Omental fat pad (tissue), 3 donors: ENCODE measurements at regions not wholly inside any gene's neighbourhood (a gene's known extent, or its start where the extent isn't known, plus 50 kb on each side); places are given as distances from the start of the nearest gene placed in this dataset.

Experiments
- ATAC-seq: fragments of 150-250 bp; one replicate; pipeline ENCODE4 v1.9.1; 2016; ENCODE audit warnings: mild to moderate bottlenecking, moderate library complexity; ENCODE audit not compliant: low FRiP score
- DNase-seq: peaks from one replicate; pipeline ENCODE4 v3.0.0-alpha.2; 2019; ENCODE audit warnings: low spot score
- TF ChIP-seq, protein P1 (sequence below), 3 donors: fragments of 450-650 bp; IDR thresholded peaks; one replicate each; pipeline ENCODE4 v1.5.1; 2016 to 2017; ENCODE audit warnings: antibody characterized with exemption in 3 of 3, mild to moderate bottlenecking in 3 of 3, moderate library complexity in 2 of 3

DNA sequence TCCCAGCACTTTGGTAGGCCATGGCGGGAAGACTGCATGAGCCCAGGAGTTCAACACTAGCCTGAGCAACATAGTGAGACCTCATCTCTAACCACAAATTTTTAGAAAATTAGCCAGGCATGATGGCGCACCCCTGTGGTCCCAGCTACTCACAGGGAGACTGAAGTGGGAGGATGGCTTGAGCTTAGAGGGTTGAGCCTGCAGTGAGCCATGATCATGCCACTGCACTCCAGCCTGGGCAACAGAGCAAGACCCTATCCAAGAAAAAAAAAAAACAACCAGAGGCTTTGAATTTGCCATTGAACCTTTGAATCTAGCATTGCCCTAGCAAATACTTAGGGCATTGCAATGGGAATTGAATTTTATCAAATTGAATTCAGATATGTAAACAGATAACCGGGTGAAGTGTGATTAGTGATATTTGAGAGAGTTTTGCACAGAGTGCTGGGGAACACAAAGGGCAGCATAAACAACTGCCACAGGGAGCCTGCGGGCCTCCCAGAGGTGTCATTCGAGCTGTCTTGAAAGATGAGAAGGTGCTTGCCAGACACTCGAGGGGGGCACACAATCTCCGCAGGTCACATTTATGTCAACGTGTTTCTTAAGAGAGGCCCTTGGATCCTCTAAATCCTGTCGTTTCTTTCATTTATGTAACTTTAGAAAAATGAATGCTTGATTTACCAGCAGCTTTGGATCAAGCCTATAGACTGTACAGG is 200.3 kb downstream of the AASDH start:
- DNase-seq (no peak), ATAC-seq (no peak)
- TF ChIP-seq, protein P1, sequence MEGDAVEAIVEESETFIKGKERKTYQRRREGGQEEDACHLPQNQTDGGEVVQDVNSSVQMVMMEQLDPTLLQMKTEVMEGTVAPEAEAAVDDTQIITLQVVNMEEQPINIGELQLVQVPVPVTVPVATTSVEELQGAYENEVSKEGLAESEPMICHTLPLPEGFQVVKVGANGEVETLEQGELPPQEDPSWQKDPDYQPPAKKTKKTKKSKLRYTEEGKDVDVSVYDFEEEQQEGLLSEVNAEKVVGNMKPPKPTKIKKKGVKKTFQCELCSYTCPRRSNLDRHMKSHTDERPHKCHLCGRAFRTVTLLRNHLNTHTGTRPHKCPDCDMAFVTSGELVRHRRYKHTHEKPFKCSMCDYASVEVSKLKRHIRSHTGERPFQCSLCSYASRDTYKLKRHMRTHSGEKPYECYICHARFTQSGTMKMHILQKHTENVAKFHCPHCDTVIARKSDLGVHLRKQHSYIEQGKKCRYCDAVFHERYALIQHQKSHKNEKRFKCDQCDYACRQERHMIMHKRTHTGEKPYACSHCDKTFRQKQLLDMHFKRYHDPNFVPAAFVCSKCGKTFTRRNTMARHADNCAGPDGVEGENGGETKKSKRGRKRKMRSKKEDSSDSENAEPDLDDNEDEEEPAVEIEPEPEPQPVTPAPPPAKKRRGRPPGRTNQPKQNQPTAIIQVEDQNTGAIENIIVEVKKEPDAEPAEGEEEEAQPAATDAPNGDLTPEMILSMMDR (IDR thresholded peaks at IDR 0.05): no peak

DNA sequence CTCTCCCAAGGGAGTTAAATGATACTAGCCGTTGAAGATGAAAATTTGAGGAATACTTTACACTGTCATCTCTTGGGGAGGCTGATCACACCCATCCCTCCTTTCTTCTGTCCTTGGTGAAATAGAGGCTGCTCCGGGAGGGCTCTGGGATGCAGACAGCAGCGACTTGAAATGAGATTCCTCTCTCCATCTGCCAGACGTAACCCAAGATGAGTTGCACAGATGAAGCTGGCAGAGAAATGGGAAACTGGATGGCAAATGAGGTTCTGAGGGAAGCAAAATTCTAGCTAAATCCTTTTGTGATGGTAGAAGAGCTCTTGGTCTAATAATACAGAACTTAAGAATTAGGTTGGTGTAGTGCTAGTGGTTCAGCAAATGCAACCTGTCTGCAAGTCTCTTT is 201.4 kb downstream of the AASDH start:
- DNase-seq (no peak), ATAC-seq (no peak)
- TF ChIP-seq, protein P1 (IDR thresholded peaks at IDR 0.05): no peak

DNA sequence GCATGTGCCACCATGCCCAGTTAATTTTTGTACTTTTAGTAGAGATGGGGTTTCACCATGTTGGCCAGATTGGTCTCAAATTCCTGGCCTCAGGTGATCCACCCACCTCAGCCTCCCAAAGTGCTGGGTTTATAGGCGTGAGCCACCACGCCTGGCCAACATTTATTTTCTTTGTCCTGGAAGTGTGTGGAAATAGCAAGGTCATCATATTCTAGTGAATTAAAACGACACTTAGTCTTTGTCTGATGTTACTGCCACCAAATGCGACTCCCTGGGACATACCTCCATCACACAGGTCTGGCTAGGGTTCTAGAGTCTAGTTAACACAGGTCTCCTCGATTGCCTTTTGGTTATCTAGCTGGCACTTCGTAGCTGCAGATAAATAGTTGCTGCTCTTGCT is 203.1 kb downstream of the AASDH start:
- no peak for ATAC-seq
- DNase-seq: no peak

DNA sequence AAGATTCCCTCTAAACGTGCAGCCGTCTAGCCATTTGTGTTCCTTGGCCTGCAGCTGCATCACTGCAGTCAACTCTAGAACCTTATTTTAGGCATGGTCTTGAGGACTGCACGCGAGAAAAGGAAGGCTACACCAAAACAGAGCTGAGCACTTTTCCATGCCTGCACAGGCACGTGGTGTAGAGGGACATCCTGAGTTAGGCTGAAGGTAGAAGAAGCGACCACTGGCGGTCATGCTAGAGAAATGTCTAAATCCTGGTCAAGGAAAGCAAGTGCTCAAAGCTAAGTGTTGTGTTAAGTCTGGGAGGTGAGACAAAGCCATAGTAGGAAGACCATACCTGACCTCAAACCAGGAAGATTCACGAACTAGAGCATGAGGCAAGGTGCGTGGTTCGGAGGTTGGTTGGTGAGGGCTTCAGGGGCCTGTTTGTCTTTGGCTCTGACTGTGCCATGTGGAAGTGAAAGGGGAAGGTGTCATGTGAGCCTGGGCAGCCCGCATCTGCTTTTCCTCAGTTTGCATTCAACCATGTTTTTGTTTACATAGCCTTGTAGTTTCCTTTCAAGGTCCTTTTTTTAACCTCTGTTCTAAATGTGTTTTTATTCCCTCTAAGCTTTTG is 203.8 kb downstream of the AASDH start:
- DNase-seq: no peak
- TF ChIP-seq, protein P1 (IDR thresholded peaks at IDR 0.05): no peak
- no peak for ATAC-seq

More for the DNA sequence above, 203.1 kb downstream of the AASDH start:
- TF ChIP-seq, protein P1 (IDR thresholded peaks at IDR 0.05): no peak

DNA sequence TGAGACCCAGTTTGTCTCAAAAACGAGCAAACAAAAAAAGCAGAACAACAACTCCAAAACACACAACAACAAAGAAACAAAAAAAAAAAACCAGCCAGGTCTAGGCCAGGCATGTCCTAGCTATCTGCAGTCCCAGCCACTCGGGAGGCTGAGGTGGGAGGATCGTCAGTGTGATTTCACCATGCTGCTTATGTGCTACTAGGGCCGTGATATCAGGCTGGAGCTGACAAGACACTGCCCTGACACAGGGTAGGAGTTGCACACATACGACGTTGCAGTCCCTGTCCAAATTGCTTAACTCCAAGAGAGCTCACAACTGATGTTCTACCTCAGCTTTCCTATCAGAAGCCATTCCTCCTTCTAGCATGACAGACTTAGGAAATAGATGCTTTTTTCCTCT is 204.9 kb downstream of the AASDH start:
- DNase-seq (no peak), ATAC-seq (no peak)
- TF ChIP-seq, protein P1 (IDR thresholded peaks at IDR 0.05): no peak

DNA sequence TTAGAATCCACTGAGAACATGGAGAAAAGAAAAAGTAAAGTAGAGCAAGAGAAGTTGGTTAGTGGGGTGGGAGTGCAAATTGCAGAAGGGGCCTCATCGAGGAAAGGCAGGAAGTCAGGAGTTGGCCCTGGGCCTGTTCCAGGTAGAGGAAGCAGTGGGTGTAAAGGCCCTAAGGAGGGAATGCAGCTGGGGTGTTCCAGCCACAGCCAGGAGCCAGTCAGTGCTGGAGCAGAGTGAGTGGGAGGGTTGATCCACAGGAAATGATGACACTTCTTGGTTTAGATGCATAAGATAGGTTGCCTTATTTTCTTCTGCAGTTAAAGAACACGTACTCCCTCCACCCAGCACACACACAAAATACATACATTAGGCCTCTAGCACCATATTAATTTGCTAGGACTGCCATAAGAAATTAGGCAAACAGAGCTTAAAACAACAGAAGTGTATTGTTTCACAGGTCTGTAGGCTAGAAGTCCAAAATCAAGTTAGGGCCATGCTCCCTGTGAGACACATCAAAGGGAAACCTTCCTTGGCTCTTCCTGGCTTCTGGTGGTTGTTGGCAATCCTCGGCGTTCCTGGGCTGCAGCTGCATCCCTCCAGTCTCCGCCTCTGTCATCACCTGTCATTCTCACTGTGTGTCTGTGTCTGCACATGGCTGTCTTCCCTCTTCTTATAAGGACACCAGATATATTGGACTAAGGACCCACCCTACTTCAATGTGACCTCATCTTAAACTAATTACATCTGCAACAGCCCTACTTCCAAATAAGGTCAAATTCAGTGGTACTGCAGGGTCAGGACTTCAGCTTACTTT is 205.9 kb downstream of the AASDH start:
- ATAC-seq (no peak), DNase-seq (no peak)
- TF ChIP-seq, protein P1 (IDR thresholded peaks at IDR 0.05): no peak
